ENCODE measurements at regions not wholly inside any gene's neighbourhood (a gene's known extent, or its start where the extent isn't known, plus 50 kb on each side); places are given as distances from the start of the nearest gene placed in this dataset.
"Not testable (repeated sequence)": the region's sequence is repeated elsewhere in the genome, so short reads cannot be mapped to it uniquely, and the experiment has no call there.

- DNase-seq (ENCODE audit: extremely low read depth in 1 of 2, low read depth in 1 of 2) = not testable (repeated sequence)
Measured at GRCh38 chr4:33979781-33980180, 2264.5 kb downstream of the ARAP2 start.

DNA sequence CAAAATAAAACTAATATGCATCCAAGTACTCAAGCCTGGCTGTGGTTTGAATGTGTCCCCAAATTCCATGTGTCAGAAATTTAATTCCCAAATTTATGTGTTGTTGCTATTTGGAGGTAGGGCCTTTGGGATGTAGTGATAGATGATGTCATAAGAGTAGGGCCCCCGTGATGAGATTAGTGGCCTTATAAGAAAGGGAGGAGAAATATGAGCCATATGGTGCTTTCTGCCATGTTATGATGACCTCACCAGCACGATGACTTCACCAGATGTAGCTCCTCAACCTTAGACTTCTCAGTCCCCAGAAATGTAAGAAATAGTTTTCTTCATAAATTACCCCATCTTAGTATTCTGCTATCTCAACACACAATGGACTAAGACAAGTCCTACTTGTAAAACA is 2264.0 kb downstream of the ARAP2 start:
- DNase-seq (ENCODE audit: extremely low read depth in 1 of 2, low read depth in 1 of 2) = no peak

DNA sequence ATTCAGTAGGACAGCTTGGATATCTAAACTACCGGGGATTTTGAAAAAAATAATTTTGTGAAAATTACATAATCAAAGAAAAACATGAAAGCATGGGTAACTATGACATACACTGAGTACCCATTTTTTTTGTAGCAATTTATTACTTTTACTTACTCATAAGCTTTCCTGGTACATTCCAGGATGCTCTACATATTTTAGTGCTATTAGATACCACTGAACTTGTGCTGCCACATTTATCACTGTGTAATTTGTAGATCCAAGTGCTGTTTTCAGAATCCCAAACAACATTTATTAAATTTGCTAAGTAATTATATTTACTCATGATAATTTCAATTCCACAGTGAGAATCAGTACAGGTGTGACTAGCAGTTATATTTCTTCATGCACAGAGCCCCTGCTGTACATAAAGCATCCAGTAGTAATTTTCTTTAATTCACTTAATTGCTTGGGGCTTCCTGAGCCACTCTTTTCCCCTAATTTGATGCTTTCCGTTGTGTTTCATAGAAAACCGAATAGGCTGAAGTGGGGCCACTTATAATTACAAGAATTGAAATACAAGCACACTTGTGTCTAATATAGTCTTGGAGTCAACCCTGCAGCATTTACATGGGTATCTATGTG is 2254.4 kb downstream of the ARAP2 start:
- DNase-seq (ENCODE audit: extremely low read depth in 1 of 2, low read depth in 1 of 2) = no peak

DNA sequence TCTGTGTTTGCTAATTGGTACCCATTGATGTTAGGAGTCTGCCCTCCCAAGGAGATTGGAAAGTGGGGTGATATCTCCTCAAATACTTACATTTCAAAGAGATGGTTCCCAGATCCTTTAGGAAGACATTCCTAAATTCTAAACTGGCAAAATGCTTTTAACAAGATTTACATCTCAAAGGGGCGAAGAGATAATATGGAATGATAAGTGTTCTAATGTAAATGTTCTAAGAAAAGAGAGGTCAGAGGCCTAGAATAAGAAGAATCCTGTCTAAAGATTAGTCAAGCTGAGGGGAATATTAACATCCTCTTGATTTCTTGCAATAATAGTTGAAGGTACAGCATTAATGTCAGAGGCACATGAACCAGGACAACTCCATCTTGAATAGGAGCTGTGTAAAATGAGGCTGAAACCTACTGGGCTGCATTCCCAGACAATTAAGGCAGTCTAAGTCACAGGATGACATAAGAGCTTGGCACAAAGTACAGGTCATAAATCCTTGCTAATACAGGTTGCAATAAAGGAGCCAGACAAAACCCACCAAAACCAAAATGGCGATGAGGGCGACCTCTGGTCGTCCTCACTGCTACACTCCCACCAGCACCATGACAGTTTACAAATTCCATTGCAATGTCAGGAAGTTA is 2248.1 kb downstream of the ARAP2 start:
- DNase-seq (ENCODE audit: extremely low read depth in 1 of 2, low read depth in 1 of 2) = no peak

DNA sequence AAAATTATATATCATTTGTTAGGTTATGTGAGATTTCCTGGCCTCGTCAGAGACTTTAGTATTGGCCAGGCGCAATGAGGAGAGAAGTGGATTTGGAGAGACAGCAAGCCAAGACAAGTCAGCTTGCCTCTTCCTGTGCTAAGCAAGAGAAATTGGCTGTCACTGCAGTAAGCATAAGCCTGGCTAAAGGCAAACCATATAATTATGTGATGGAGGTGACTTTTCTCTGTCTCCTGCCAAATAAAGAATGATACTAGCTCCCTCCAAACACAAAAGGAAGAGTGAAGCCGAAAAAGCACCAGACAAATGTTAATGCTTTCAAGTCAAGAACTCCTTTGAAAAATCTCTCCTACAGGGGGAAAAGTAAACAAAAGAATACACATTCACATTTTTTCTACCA is 2246.0 kb downstream of the ARAP2 start:
- DNase-seq (ENCODE audit: extremely low read depth in 1 of 2, low read depth in 1 of 2) = no peak

DNA sequence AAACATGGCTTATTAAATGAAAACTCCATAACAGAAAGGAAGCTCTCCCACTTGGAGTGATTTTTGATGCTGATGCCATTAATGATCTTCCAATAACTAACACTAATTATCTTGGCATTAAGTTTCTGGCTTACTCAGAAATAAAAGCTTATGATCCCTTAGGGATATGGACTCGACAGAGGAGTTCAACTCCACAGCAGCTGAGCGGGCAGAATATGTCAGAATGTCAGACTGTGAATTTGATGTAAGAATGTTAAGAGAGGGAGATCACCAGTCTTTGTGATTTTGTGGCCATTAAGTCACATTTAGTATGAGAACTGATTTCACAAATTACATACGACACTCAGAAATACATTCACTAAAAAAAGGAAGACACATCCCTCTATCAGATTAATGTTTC is 2244.0 kb downstream of the ARAP2 start:
- no peak for DNase-seq (ENCODE audit: extremely low read depth in 1 of 2, low read depth in 1 of 2)

DNA sequence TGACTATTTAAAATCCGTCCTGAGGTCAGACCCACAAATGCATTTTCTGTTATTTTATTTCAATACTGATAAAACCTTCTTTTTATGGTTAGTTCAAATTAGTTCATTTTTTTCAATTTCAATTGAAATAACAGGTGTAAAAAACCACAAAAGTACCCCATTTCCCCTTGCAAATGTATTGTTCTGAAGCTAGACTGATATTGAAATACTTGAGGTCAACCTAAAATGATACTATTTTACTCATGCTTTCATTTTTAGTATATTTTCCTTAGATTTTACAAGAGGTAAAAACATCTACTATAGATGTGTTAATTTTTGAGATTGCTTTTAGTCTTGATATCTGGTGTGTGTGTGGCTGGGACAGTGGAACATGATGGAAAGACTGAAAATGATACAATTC is 2237.8 kb downstream of the ARAP2 start:
- DNase-seq (ENCODE audit: extremely low read depth in 1 of 2, low read depth in 1 of 2) = not testable (repeated sequence)

- DNase-seq (ENCODE audit: extremely low read depth in 1 of 2, low read depth in 1 of 2) = no peak
Measured at GRCh38 chr4:34009951-34010350, 2234.4 kb downstream of the ARAP2 start.

DNA sequence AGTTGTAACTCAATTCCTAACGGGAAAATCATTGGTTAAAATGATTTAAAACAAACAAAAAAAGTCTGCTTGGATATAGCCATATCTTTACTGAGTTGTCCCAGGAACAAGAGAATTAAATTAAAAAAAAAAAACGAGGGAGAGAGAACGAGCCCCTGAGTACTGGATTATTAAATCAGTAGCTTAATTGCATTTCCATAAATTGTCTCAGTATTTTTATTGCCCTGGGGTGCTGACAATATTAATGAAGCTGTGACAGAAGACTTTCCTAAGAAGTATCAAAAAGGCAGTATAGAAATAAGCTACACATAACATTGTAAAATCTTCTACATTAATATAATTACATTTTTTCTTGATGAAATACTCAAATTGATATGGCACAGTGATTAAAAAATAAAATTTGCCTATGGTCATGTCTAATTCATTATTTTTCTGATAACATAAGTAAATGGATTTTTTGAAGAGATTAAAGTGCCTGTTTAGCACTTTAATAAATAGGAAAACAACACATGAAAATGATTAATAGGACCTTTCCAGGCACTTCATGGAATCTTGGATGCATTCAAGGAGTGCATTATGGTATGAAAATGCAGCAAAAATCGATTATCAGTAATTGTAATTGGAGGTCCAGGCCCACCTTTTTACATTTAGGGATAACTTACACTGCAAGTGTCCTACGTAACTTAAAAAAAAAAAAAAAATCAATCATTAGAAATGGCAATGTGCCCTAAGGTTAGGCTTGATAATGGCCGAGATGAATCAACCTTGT is 2233.4 kb downstream of the ARAP2 start:
- no peak for DNase-seq (ENCODE audit: extremely low read depth in 1 of 2, low read depth in 1 of 2)

GRCh38 chr4:34035225-34035624 is 2209.1 kb downstream of the ARAP2 start:
- no peak for DNase-seq (ENCODE audit: extremely low read depth in 1 of 2, low read depth in 1 of 2)

- DNase-seq (ENCODE audit: extremely low read depth in 1 of 2, low read depth in 1 of 2) = no peak
Measured at GRCh38 chr4:34037280-34037679, 2207.0 kb downstream of the ARAP2 start.

GRCh38 chr4:34039766-34040165 is 2204.5 kb downstream of the ARAP2 start:
- DNase-seq (ENCODE audit: extremely low read depth in 1 of 2, low read depth in 1 of 2) = no peak

DNA sequence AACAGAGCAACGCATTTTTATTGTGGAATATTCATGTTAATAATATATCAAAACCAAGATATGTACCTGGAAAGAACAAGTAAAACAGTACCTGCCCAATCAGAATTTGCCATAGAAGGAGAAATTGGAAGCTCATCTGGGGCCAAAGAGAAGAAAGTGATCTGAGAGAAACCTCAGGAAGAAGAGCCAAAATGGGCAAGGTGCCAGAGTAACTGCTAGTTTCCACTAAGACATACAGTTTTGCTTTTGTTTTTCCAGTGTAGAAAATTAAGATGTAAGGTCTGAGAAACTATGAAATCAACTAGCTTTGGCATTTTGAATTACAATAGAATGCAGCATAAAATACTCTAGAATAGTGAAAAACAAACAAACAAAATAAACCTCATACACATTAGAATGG is 2201.2 kb downstream of the ARAP2 start:
- DNase-seq (ENCODE audit: extremely low read depth in 1 of 2, low read depth in 1 of 2) = no peak

- DNase-seq (ENCODE audit: extremely low read depth in 1 of 2, low read depth in 1 of 2) = no peak
Measured at GRCh38 chr4:34046580-34046979, 2197.7 kb downstream of the ARAP2 start.

DNA sequence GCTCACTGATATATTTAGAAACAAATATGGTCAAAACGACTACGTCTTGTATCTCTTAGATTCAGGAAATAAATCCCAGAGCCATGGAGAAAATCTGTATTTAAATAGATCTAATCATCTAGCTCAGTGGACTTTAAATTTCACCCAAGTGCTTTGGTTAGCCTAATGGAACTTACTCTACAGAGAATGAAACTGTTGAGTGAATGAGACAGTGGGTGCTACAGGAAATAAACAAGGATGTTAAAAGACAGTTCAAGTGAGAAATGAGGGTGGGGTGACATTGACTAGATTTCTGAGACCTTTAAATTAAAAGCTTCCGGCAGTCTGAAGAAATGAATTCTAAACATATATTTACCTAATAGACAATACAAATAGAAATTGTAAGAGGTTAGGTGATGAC is 2197.0 kb downstream of the ARAP2 start:
- DNase-seq (ENCODE audit: extremely low read depth in 1 of 2, low read depth in 1 of 2) = no peak

DNA sequence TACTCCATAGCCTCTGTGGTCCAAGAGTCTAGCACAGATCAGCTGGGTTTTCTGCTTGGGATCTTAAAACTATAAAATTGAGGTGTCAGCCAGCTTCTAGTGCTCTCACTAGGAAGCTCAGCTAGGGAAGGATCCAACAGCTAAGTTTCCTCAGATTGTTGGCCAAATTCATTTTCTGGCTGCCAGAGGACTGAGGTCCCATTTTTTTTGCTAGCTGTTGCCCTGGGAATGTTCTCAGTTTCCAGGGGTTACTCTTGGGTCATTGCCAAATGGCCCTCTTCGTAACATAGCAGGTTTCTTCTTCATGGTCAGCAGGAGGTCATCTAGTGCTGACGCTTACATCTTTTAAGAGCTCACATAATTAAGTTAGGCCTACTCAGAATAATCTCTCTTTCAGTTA is 2178.2 kb downstream of the ARAP2 start:
- DNase-seq (ENCODE audit: extremely low read depth in 1 of 2, low read depth in 1 of 2) = no peak

GRCh38 chr4:34091451-34091850 is 2152.9 kb downstream of the ARAP2 start:
- no peak for DNase-seq (ENCODE audit: extremely low read depth in 1 of 2, low read depth in 1 of 2)

DNA sequence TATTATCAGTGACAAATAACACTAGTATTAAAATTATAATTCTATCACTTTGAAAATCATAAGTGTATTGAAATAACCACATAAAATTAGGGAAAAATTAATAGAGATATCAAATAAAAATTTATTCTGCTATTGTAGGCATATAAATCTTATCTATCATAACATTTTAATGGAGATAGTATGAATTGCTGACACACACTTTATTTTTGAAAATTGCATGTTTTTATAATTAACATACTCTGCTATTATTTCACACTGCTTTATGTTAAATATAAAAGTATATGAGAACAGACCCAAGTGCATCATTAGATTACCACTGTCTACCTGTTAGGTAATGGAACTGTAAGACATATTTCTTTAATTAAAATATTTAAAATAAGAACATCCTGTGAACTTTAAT is 2150.2 kb downstream of the ARAP2 start:
- no peak for DNase-seq (ENCODE audit: extremely low read depth in 1 of 2, low read depth in 1 of 2)

DNA sequence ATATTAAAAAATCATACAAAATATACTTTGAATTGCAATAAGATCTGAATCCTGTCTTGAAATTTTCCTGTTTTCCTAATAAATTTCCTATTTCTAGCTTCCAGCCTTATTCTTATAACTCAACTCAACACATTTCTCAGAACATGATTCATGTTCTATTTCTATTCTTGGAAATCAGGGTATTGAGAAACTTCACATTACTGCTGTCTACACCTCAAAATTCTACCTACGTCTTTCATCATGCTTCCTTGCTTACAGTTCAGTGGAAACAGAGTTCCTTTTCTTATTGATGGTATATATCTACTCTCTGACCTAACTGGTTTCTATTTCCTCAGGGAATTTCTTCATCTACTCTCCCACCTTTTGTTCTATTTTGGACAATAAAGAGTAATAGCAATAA is 2139.0 kb downstream of the ARAP2 start:
- no peak for DNase-seq (ENCODE audit: extremely low read depth in 1 of 2, low read depth in 1 of 2)

DNA sequence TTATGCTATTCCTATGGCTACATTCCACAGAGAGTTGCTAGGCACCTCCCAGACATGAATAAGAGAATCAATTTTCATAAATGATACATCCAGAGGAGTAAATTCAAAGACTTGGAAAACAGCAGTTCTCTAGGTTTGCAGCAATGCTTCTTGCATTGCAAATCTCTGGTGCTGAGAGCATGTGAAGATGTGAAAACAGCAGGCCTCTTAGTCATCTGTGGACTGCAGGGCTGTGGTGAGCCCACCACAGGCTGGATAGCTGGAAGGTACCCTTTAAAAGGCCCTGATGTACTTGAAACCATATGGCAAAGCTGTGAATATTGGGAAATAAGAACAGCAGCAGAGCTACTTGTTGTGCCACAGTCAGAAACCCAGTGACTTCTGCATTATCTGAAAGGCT is 2135.9 kb downstream of the ARAP2 start:
- DNase-seq (ENCODE audit: extremely low read depth in 1 of 2, low read depth in 1 of 2) = no peak

DNA sequence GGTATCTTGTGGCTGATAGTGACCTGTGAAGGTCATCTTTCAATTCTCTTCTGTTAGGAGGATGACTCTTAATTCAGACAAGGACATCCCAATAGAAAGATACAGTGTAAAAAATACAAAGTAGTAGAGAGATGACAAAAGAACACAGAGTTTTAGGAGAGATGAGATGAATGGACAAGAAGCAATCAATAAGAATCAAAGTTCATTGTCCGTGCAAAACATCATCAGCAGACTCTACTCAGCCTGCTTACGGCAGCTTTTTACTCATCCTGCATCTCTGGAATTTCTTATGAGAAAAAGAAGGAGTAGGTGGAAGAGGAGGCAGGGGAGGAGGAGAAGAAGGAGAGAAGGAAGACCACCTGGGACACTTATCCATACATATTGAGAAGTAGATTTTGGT is 2131.7 kb downstream of the ARAP2 start:
- no peak for DNase-seq (ENCODE audit: extremely low read depth in 1 of 2, low read depth in 1 of 2)

DNA sequence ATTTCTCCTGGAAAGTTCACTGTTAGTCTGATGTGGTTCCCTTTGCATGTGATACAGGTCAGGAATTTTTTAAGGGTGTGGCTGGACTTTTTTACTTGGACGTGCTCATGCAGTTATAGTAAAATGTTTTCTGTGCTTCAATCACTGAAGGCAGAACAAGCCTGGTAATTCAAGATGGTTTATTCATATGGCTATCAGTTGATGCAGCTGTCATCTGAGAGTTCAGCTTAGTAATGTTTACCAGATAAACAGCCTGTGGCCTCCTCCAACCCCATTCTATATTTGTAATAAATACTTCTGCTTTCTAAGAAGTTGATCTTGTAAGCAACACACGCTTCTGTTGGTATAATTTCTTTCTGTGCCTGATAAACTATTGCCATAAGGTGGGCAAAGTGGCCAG is 2105.9 kb downstream of the ARAP2 start:
- DNase-seq (ENCODE audit: extremely low read depth in 1 of 2, low read depth in 1 of 2) = no peak

All from stimulated activated CD8-positive, alpha-beta memory T cell treated with anti-CD3 and anti-CD28 coated beads, Interleukin-7, amount 100 ng/mL, for 48 hours (primary cell).